ENCODE measurements at regions not wholly inside any gene's neighbourhood (a gene's known extent, or its start where the extent isn't known, plus 50 kb on each side); places are given as distances from the start of the nearest gene placed in this dataset.

DNA sequence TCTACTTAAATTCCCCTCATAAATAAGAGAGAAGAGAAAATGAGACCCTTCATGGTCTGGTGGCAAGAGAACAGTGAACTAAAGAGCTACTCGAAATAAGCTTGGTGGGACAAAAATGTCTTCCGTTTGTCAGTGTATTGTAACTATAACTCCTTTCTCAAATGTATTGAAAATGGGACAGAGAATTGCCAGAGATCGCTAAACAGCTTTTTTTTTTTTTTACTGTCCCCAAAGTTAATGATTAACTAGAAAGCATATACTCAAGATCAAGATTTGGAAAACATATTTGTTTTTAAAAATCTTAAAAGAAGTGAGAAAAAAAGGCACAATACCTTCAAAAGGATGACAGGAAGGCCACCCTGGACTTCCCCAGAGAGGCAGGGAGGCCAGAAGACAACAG, 206.4 kb upstream of the CTNND2 start:
- no peak overlapping the region for H3K18ac ChIP-seq (ENCODE audit: insufficient read length, low read depth, low read length)
- no peaks in the 10 kb centered on the region for H3K27me3 ChIP-seq (ENCODE audit: insufficient read depth, low read length)
- no peak overlapping the region for H4K91ac ChIP-seq (ENCODE audit: insufficient read length, low read depth, low read length)
- H3K56ac ChIP-seq (ENCODE audit: insufficient read length, low read depth, low read length): no peak overlapping the region
- no peak overlapping the region for H2BK12ac ChIP-seq (ENCODE audit: insufficient read length, low read depth, low read length)
- H2AK5ac ChIP-seq (ENCODE audit: insufficient read length, low read length): no peak overlapping the region
- Mint-ChIP-seq H3K4me1 (no peaks in the 10 kb centered on the region), H3K27ac (no peak overlapping the region), H3K36me3 (ENCODE audit: insufficient read depth in 1 of 3, low read depth in 3 of 3) (no peaks in the 10 kb centered on the region), H3K27me3 (ENCODE audit: low read depth) (no peaks in the 10 kb centered on the region), H3K4me3 (no peak overlapping the region), H3K9me3 (no peaks in the 10 kb centered on the region)
- H2AFZ ChIP-seq (ENCODE audit: low read length): no peak overlapping the region
- H3K4me2 ChIP-seq (ENCODE audit: insufficient read depth, insufficient read length, low read length): no peak overlapping the region
- H2BK20ac ChIP-seq (ENCODE audit: low read depth, low read length, poor library complexity, severe bottlenecking): no peak overlapping the region
- no peak overlapping the region for H2BK120ac ChIP-seq (ENCODE audit: low read depth, low read length, poor library complexity, severe bottlenecking)
- no CpG with 5 or more reads among the region's 3 CpGs for WGBS (ENCODE audit: extremely low coverage, insufficient read length, low lambda C conversion rate)
- H4K20me1 ChIP-seq (ENCODE audit: control insufficient read depth, insufficient read depth, insufficient read length): no peaks in the 10 kb centered on the region
- no peak overlapping the region for H2BK15ac ChIP-seq (ENCODE audit: low read depth, low read length)
- no peak overlapping the region for H2BK5ac ChIP-seq (ENCODE audit: insufficient read length, low read length)
- H4K5ac ChIP-seq (ENCODE audit: insufficient read length, low read depth, low read length): no peak overlapping the region
- H3K23me2 ChIP-seq (ENCODE audit: insufficient read length, low read depth, low read length, poor library complexity, severe bottlenecking): no peaks in the 10 kb centered on the region
- no peak overlapping the region for H4K8ac ChIP-seq (replicated peaks; ENCODE audit: insufficient read length, low read depth, low read length)
- no peaks in the 10 kb centered on the region for H3K4me1 ChIP-seq (ENCODE audit: insufficient read depth, low read length)
- H3K79me2 ChIP-seq (ENCODE audit: insufficient read depth, low read length): no peaks in the 10 kb centered on the region
- H3K9ac ChIP-seq (ENCODE audit: extremely low read depth, insufficient read length, low read length): no peak overlapping the region
- H3T11ph ChIP-seq (ENCODE audit: low read length): no peak overlapping the region
- DNase-seq: no peak
- H3K23ac ChIP-seq (ENCODE audit: insufficient read length, low read depth, low read length): no peak overlapping the region
- H3K79me1 ChIP-seq (ENCODE audit: insufficient read depth, low read depth, low read length, poor library complexity, severe bottlenecking): no peaks in the 10 kb centered on the region
- H3K14ac ChIP-seq (ENCODE audit: insufficient read depth, low read length): no peak overlapping the region
- no peaks in the 10 kb centered on the region for H3K9me3 ChIP-seq (ENCODE audit: control insufficient read depth, low read depth, low read length)
- TF ChIP-seq CTCF (conservative IDR thresholded peaks at IDR 0.05): no peak
- no peak overlapping the region for H3K4ac ChIP-seq (ENCODE audit: low read depth, low read length)
- H3K27ac ChIP-seq (ENCODE audit: insufficient read length, low read depth, low read length): no peak overlapping the region
